SK-N-MC (cell line): ENCODE measurements at regions not wholly inside any gene's neighbourhood (a gene's known extent, or its start where the extent isn't known, plus 50 kb on each side); places are given as distances from the start of the nearest gene placed in this dataset.

Experiments used
- EZH2 ChIP-seq: fragments of 200-600 bp; sonication (generic); IDR thresholded peaks from one replicate; pipeline ENCODE4 v1.6.1; 2017; ENCODE audit warnings: antibody characterized with exemption
- FOXP2 ChIP-seq: optimal IDR thresholded peaks from 2 replicates; pipeline ENCODE3; 2011; ENCODE audit warnings: mild to moderate bottlenecking, moderate library complexity; ENCODE audit not compliant: insufficient read depth; ENCODE audit errors: extremely low read length, control extremely low read depth

- TF ChIP-seq EZH2 (no peak), FOXP2 (no peak)
Observed at GRCh38 chr12:60819794-60820193, 1224.0 kb downstream of the SLC16A7 start.
